ENCODE measurements at regions not wholly inside any gene's neighbourhood (a gene's known extent, or its start where the extent isn't known, plus 50 kb on each side); places are given as distances from the start of the nearest gene placed in this dataset.

- no TSS peak for BruUV-seq (replicated peaks)
- TF ChIP-seq EZH2 (IDR thresholded peaks at IDR 0.05; ENCODE audit: borderline replicate concordance, low read depth, low read length, poor library complexity, severe bottlenecking), result no peak
- TF ChIP-seq, protein P1, sequence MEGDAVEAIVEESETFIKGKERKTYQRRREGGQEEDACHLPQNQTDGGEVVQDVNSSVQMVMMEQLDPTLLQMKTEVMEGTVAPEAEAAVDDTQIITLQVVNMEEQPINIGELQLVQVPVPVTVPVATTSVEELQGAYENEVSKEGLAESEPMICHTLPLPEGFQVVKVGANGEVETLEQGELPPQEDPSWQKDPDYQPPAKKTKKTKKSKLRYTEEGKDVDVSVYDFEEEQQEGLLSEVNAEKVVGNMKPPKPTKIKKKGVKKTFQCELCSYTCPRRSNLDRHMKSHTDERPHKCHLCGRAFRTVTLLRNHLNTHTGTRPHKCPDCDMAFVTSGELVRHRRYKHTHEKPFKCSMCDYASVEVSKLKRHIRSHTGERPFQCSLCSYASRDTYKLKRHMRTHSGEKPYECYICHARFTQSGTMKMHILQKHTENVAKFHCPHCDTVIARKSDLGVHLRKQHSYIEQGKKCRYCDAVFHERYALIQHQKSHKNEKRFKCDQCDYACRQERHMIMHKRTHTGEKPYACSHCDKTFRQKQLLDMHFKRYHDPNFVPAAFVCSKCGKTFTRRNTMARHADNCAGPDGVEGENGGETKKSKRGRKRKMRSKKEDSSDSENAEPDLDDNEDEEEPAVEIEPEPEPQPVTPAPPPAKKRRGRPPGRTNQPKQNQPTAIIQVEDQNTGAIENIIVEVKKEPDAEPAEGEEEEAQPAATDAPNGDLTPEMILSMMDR (conservative IDR thresholded peaks at IDR 0.05; ENCODE audit: low read depth, low read length), result no peak
- Histone ChIP-seq H3K9me3 (ENCODE audit: low read depth, low read length, poor library complexity, severe bottlenecking) (no peaks in the 10 kb centered on the region), H3K27me3 (replicated peaks; ENCODE audit: insufficient read depth, low read depth, low read length, poor library complexity) (no peaks in the 10 kb centered on the region), H3K36me3 (ENCODE audit: insufficient read depth, low read length, poor library complexity, severe bottlenecking) (no peaks in the 10 kb centered on the region), H3K4me1 (ENCODE audit: insufficient read depth, low read length, poor library complexity, severe bottlenecking) (no peaks in the 10 kb centered on the region), H3K4me3 (ENCODE audit: low read depth, low read length, poor library complexity, severe bottlenecking) (no peak overlapping the region), H3K27ac (ENCODE audit: low read depth, low read length, poor library complexity, severe bottlenecking) (no peak overlapping the region)
- ChIA-PET POLR2A (ENCODE audit: low non-redundant PET) (no interaction called here), CTCF (no interaction called here)
- intact Hi-C loops (cut with micrococcal nuclease; ENCODE audit: unreplicated experiment), result no loop called here
- DNase-seq (ENCODE audit: low spot score), result no peak
Observed at GRCh38 chr4:132085105-132085504, 1064.0 kb upstream of the PCDH10 start.

- intact Hi-C loops (cut with micrococcal nuclease; ENCODE audit: unreplicated experiment), result no loop called here
- Histone ChIP-seq H3K27me3 (replicated peaks; ENCODE audit: insufficient read depth, low read depth, low read length, poor library complexity) (no peaks in the 10 kb centered on the region), H3K36me3 (ENCODE audit: insufficient read depth, low read length, poor library complexity, severe bottlenecking) (no peaks in the 10 kb centered on the region), H3K9me3 (ENCODE audit: low read depth, low read length, poor library complexity, severe bottlenecking) (no peaks in the 10 kb centered on the region), H3K4me1 (ENCODE audit: insufficient read depth, low read length, poor library complexity, severe bottlenecking) (no peaks in the 10 kb centered on the region), H3K4me3 (ENCODE audit: low read depth, low read length, poor library complexity, severe bottlenecking) (no peak overlapping the region), H3K27ac (ENCODE audit: low read depth, low read length, poor library complexity, severe bottlenecking) (no peak overlapping the region)
- ChIA-PET CTCF (no interaction called here), POLR2A (ENCODE audit: low non-redundant PET) (no interaction called here)
- BruUV-seq (replicated peaks), result no TSS peak
- TF ChIP-seq, protein P1 (conservative IDR thresholded peaks at IDR 0.05; ENCODE audit: low read depth, low read length), result no peak
- TF ChIP-seq EZH2 (IDR thresholded peaks at IDR 0.05; ENCODE audit: borderline replicate concordance, low read depth, low read length, poor library complexity, severe bottlenecking), result no peak
- DNase-seq (ENCODE audit: low spot score), result no peak
Observed at GRCh38 chr4:132094017-132094416, 1055.1 kb upstream of the PCDH10 start.

DNA sequence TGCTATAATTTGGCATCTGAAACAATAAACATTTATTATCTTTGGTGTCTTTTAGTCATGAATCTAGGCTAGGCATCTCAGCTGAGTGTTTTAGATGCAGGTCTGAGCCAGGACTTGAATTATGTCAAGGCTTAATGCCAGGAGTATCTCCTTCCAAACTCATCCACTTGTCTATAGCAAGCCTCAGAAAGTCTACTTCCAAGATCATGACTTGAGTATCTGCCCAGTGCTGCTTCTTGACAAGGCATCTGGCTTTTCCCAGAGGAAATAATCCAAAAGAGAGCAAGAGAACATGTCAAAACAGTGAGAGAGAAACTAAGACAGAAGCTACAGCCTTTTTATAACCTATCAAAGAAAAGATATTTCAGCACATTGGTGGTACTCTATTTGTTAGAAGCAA, 1052.1 kb upstream of the PCDH10 start:
- intact Hi-C loops (cut with micrococcal nuclease; ENCODE audit: unreplicated experiment), result no loop called here
- ChIA-PET CTCF (no interaction called here), POLR2A (ENCODE audit: low non-redundant PET) (no interaction called here)
- DNase-seq (ENCODE audit: low spot score), result no peak
- Histone ChIP-seq H3K4me1 (ENCODE audit: insufficient read depth, low read length, poor library complexity, severe bottlenecking) (no peaks in the 10 kb centered on the region), H3K27ac (ENCODE audit: low read depth, low read length, poor library complexity, severe bottlenecking) (no peak overlapping the region), H3K4me3 (ENCODE audit: low read depth, low read length, poor library complexity, severe bottlenecking) (no peak overlapping the region), H3K9me3 (ENCODE audit: low read depth, low read length, poor library complexity, severe bottlenecking) (no peaks in the 10 kb centered on the region), H3K36me3 (ENCODE audit: insufficient read depth, low read length, poor library complexity, severe bottlenecking) (no peaks in the 10 kb centered on the region), H3K27me3 (replicated peaks; ENCODE audit: insufficient read depth, low read depth, low read length, poor library complexity) (no peaks in the 10 kb centered on the region)
- no peak for TF ChIP-seq EZH2 (IDR thresholded peaks at IDR 0.05; ENCODE audit: borderline replicate concordance, low read depth, low read length, poor library complexity, severe bottlenecking)
- TF ChIP-seq, protein P1 (conservative IDR thresholded peaks at IDR 0.05; ENCODE audit: low read depth, low read length), result no peak
- no TSS peak for BruUV-seq (replicated peaks)
